Mammary epithelial cell (primary cell): ENCODE measurements at regions not wholly inside any gene's neighbourhood (a gene's known extent, or its start where the extent isn't known, plus 50 kb on each side); places are given as distances from the start of the nearest gene placed in this dataset.

Experiments
- CTCF ChIP-seq, 2 donors: IDR thresholded peaks in 1 of 2; conservative IDR thresholded peaks in 1 of 2; 2 replicates each; pipeline ENCODE4 v1.5.1; 2011 to 2012; ENCODE audit warnings: inconsistent platforms in 2 of 2, low read length in 2 of 2, mild to moderate bottlenecking in 2 of 2, control low read depth in 1 of 2, low read depth in 1 of 2; ENCODE audit not compliant: insufficient read depth in 1 of 2; ENCODE audit errors: extremely low read depth in 1 of 2
- EZH2 ChIP-seq: IDR thresholded peaks from 2 replicates; pipeline ENCODE4 v1.6.1; 2012; ENCODE audit warnings: low read length, inconsistent platforms, borderline replicate concordance

GRCh38 chr6:154931711-154932424 is 63.2 kb upstream of the TIAM2 start:
- TF ChIP-seq EZH2 (no peak), CTCF (conservative IDR thresholded peaks at IDR 0.05 in 1 of 2, IDR thresholded peaks at IDR 0.05 in 1 of 2; ENCODE audit: extremely low read depth in 1 of 2, insufficient read depth in 1 of 2, low read depth in 1 of 2, low read length in 2 of 2) (no peak)
